GM18511 (cell line): ENCODE measurements at regions not wholly inside any gene's neighbourhood (a gene's known extent, or its start where the extent isn't known, plus 50 kb on each side); places are given as distances from the start of the nearest gene placed in this dataset.
"Not testable (repeated sequence)": the region's sequence is repeated elsewhere in the genome, so short reads cannot be mapped to it uniquely, and the experiment has no call there.

Source experiments
- ATAC-seq: cut with Tn5 transposase; IDR thresholded peaks from one replicate; pipeline ENCODE4 v1.9.1; 2021; ENCODE audit warnings: mild to moderate bottlenecking, moderate library complexity; ENCODE audit not compliant: unreplicated experiment

- no peak for ATAC-seq
These were observed 147.2 kb upstream of the JUN start for GRCh38 chr1:58931024-58931423.

DNA sequence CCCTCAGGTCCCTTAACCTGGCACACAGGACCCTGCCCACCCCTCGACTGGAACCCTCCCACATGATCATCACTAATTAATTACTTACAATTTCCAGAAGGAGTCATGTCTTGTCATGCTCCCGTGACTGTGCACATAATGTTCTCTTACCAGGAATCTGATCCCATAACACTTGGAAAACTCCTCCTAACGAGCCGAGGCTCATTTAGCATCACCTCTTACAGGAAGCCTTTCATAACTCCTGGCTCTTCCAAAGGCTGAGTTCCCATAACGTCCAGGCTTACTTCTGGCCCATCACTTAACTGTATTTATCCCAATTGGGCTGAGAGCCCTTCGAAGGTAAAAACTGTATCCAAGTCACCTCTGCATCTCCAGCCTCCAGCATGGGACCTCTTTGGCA is 147.9 kb upstream of the JUN start:
- ATAC-seq = no peak

DNA sequence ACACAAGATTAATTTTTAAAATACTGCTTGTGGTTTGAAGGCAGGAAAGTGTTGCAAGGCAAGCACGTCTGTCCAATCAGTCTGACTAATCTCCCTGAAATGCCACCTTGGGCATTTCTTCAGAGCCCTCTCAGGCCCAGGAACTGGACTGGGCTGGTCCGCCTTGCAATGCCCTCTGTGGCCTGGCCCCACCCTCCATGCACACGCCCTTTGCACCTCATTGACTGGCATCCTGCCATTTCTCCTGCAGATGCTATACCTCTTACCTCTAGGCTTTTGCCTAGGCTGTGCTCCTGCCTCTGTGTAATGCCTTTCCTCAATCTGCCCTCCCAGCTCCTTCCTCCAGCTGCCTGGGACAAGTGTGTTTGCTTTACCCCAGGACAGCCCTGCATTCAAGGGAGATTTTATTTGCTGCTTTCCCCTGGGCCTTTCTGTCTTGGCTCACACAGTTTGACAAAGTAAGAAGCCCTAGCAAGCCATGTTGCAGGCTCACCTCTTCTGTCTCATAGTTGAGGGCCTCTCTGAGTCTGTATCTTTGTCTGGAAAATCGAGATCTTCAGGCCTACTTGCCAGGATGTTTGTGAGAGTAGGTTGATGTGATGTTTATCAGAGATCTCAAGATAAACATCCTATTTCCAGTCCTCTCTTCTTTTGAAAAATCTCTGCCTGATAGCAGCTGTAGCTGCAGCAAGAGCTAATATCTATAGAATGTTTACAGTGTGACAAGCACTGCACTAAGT is 149.2 kb upstream of the JUN start:
- ATAC-seq = no peak

DNA sequence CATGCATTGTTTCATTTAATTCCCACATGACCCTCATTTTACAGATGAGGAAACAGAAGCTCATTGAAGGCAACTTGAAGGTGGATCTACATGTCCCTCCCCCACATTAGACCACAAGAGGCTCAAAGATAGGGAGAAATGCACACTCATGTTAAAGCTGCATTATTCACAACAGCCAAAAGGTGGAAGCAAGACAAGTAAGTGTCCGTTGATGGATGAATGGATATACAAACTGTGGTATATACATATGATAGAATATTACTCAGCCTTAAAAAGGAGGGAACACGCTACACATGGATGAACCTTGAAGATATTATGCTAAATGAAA is 149.7 kb upstream of the JUN start:
- ATAC-seq = no peak

DNA sequence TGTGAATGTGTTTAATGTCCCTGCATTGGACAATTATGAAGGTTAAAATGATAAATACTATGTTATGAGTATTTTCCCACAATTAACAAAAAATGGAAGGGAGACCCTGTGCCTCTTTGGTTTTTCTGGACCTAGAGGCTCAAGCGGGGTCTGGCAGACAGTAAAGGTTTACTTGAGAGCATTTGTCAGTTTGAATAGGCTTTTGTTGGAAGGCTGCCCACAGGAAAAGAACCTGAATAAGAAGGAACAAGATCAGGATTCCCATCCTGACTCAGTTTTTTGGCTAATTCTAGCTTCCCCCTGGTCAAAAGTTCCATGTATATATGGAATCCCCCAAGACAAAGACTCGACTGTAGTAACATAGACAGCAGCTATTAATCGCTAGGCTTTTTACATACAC is 150.9 kb upstream of the JUN start:
- ATAC-seq = no peak

DNA sequence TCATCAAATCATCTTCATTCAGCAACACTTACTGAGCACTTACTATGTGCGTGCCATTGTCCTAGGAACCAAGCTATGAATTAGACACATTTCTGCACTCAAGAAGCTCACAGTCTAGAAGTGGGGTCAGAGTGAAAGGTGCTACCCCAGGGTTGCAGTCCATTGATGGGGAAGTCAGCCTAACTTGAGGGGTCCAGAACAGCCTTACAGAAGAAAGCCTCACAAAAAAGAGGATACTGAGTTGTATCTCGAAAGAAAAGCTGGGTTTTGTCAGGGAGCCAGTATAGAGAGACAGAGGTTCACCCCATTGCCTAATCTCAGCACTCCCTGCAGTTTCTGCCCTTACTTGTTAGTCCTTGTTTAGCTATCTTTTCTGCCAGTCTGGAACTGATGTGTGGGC is 153.1 kb upstream of the JUN start:
- no peak for ATAC-seq

DNA sequence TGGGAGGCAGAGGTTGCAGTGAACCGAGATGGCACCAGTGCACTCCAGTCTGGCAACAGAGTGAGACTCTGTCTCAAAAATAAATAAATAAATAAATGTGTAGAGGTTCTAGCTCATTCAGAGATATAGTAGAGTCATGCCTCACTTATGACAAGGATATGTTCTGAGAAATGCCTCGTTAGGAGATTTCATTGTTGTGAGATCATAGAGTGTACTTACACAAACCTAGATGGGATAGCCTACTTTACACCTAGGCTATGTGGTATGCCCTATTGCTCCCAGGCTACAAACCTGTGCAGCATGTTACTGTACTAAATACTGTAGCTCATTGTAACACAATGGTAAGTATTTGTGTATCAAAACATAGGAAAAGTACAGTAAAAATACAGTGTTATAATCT is 155.3 kb upstream of the JUN start:
- no peak for ATAC-seq

DNA sequence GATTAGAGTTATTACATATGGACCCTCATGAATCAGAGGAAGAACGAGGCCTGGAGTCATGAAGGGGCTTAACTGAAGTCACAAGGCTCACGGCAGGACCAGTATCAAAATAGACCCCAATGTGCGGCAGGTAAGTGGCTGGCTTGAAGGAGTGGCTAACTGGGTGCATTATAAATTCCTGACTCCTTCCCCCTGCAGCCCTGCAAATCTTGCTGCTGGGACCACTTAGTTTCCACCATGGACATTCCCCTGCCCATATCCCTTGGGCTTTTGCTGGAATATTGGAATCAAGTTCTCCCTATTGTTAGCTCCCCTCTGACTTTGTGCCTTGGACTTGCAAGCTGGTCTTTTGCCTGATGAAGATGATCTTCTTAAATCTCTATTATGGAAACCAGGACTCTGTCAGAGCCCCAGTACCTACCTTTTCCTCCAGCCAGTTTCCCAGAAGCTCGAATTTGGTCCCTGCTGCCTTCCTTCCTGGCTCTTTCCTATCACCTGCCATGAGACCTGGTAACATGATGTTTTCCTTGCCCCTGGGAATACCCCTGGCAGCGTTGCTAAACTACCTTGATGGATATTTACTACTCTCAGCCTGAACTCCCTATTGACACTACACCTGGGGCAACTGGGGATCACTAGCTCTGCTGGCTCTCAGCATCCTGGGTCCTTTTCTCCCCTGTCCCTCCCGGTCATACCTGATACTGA is 156.0 kb upstream of the JUN start:
- ATAC-seq = no peak

DNA sequence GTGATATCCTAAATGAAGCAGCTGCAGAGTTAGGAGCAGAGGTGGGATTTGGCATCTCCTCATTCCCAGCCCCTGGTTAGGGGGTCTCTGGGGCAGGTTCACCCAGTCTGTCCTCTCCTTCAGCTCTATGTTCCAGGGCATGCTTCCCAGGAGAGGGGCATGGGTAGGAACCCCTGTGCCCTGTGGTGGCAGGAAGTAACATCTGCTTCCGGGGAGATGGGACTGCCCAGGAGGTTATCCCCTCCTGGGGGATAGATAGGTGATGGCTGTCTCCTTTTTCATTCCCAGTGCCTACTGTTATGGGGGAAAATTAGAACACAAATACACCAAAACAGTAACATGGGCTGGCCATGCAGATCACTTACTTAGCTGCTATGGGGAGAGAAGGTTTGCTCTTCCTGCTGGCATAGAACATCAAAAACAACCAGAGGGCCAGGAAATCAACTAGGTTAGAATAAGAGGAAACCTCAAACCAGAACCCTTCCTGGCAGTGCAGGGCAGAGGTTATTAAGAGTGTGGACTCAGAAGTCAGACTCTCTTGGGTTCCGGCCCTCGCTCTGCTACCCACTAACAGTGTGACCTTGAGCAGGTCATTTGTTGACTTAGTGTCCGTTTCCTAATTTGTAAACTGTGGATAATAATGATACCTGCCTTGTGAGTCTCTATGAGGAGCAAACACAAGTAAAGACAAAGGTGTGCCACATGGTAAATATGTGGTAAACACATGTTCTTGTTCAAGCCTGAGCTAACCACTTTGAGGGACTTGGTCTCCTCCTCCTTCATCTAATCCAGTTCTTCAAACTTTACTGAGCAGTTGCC is 157.8 kb upstream of the JUN start:
- no peak for ATAC-seq

DNA sequence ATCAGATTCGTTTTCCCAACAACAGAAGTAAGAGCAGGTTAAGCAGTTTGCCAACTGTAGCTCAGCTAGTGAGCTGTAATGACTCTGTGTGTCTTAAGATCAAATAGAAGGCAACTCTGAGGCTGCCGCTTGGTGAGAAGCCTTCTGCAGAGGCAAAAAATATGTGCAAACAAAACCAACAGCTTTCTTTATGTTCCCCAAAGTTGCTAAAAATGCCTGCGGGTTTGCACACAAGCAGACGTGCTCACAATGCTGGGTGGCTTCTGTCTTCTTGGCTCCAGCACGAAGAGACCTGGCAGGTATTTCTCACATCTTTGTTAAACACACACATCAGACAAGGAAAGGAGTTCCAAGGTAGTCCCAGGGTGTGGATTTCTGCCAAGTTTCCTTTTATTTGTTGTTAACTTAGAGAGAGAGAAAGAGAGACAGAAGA is 158.9 kb upstream of the JUN start:
- ATAC-seq = no peak

DNA sequence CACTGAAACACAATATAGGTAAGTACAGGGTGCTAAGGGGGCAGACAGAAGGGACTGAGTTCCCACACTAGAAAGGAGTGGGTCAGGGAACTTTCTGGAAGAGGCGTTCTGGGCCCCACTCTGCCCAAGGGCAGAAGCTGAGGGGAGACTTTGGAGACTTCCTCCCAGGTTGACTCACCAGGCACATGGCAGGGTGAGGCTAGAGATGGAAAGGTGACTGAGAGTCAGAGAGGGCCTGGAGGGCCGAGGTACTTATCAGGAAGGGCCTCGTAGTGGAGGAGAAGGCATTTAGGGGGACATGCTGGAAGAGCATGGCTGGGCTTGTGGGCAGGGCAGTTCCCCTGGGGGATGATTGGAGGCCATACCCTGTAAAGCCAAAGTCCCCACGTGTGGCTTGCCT is 159.9 kb upstream of the JUN start:
- no peak for ATAC-seq

DNA sequence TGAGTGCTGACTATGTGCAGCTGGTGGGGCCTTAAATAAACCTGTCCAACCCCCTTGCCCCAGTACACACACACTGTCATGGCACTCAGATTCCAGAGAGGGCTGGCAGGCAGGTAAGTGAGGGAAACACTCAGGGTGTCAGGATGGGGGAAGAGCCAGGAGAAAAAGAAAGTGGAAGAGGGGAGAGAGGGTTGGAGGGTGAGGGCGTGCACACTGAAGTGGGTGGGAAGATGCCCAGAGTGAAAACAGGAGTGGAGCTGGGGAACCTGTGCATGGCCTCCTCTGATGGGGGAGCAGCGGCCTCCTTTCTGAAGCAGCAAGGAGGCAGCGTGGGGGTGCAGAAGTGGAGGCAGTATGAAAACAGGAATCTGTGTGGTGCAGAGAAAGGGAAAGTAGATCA is 160.6 kb upstream of the JUN start:
- no peak for ATAC-seq

DNA sequence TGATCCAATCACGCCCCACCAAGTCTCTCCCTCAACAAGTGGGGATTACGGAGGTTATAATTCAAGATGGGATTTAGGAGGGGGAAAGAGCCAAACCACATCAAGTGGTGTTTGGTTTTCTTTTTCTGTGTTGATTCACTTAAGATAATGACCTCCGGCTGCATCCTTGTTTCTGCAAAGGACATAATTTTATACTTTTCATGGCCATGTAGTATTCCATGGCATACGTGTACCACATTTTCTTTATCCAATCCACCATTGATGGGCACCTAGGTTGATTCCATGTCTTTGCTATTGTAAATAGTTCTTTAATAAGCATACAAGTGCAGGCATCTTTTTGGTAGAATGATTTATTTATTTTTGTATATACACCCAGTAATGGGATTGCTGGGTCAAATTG is 162.5 kb upstream of the JUN start:
- no peak for ATAC-seq

DNA sequence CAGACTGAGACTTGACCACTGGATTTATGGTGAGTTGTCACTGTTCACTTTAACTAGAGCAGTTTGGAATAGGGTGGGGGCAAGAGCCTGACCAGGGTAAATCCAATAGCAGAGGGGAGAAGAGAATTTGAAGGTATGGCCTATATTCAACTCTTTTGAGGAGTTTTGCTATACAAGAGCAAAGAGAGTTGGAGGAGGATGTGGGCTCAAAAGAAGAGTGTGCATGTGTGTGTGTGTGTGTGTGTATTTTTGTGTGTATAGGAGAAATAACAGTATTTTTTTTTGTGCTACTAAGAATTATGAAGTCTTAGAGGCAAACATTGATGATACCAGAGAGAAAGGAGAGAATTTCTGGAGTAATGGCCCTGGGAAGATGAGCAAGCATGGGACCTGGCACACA is 164.8 kb upstream of the JUN start:
- ATAC-seq = no peak

- no peak for ATAC-seq
These were observed 165.8 kb upstream of the JUN start for GRCh38 chr1:58949551-58950220.

- ATAC-seq = no peak
These were observed 167.1 kb upstream of the JUN start for GRCh38 chr1:58950897-58951296.

DNA sequence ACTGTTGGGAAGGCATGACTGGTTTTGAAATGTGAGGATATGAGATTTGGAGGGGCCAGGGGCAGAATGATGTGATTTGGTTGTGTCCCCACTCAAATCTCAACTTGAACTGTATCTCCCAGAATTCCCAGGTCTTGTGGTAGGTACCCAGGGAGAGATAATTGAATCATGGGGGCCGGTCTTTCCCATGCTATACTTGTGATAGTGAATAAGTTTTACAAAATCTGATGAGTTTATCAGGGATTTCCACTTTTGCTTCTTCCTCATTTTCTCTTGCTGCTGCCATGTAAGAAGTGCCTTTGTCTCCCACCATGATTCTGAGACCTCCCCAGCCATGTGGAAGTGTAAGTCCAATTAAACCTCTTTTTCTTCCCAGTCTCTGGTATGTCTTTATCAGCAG is 170.1 kb upstream of the JUN start:
- ATAC-seq = not testable (repeated sequence)

DNA sequence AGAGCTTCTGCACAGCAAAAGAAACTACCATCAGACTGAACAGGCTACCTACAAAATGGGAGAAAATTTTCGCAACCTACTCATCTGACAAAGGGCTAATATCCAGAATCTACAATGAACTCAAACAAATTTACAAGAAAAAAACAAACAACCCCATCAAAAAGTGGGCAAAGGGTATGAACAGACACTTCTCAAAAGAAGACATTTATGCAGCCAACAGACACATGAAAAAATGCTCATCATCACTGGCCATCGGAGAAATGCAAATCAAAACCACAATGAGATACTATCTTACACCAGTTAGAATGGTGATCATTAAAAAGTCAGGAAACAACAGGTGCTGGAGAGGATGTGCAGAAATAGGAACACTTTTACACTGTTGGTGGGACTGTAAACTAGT is 179.4 kb upstream of the JUN start:
- not testable (repeated sequence) for ATAC-seq

- ATAC-seq = no peak
These were observed 180.6 kb upstream of the JUN start for GRCh38 chr1:58964428-58964827.

- no peak for ATAC-seq
These were observed 181.0 kb upstream of the JUN start for GRCh38 chr1:58964880-58965279.

DNA sequence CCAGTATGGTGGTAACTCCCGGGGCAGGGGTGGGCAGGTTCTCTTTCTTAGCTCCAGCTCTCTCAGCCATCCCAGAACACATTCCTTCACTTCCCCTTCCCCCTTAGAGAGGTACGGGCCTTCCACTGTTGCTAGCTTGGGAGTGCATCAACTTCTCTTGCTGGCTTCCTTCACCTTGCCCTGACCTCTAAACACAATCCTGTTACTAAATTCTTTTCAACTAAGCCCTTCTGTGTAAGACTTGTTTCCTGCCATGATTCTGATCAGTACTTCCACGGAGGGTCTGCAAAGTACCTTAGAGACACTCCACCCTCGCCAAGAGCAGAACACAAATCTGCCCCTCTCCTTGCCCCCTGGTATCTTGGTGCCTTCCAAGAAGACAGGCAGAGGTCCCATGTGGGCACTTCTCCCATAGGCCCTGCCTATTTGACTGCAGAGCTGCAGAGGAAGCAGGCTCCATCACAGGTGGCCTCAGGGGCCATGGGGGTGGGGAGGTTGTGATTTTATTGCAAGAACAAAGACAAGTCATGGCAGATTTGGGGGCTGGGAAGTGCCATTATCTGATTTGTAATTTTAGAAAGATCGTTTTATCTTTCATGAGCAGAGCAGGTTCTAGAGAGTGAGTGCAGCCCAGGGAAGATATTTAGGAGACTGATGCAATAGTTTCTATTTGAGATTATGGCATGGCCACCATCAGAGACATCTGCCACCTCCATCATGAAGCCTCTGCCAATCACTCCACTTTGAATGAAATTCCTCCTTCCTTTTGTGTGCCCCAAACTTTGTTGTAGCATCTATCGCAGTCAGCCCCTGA is 182.5 kb upstream of the JUN start:
- ATAC-seq = no peak
